ENCODE measurements at regions not wholly inside any gene's neighbourhood (a gene's known extent, or its start where the extent isn't known, plus 50 kb on each side); places are given as distances from the start of the nearest gene placed in this dataset.

DNA sequence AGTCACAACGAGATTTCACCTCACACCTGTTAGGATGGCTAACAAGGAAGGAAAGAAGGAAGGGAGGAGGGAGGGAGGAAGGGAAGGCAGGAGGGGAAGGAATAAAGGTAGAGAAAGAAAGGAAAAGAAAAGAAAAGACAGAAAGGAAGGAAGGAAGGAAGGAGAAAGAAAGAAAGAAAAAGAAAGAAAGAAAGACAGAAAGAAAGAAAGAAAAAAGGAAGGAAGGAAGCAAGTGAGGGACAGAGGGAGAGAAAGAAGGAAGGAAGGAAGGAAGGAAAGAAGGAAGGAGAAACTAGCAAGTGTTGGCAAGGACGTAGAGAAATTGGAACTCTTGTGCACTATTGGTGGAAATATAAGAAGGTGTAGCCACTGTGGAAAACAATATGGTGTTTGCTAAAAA is 52.2 kb downstream of the CCDC185 start:
- no peak for DNase-seq (ENCODE audit: low spot score)

DNA sequence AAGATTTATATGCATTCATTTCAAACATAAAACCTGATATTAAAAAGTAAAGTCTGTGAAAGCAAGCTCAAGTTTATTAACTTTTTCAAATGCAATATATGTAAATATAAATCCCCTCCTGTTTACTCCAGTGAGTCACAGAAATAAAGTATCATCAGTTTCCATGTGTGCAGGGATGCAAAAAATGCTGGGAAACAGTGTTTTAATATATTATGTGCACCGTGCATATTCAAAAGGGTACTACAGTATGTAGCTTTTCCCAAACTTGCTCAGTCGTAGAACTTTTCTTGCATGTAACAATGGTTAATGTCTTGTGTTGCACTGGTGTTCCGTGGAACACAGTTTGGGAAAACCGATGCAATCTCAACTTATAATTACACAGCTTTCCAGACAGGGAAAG is 60.7 kb downstream of the CCDC185 start:
- DNase-seq (ENCODE audit: low spot score), result no peak

DNA sequence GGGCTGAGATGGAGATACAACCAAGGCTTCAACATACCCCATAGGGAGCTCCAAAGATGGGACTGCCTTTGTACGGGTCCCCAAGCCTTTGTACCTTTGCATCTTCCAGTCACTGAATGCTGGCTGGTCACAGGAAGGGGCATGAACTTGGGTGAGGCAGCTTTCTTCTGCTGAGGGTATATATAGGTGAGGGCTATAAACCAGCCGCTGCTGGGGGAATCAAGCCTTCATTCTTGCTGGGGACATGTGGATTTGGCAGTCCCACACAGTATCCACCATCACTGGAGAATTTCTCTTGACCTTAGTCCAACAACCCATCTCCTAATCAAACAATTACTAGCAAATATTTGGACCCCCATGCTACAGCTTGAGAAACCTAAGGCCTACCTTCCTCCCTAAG is 61.7 kb downstream of the CCDC185 start:
- DNase-seq (ENCODE audit: low spot score), result no peak

DNA sequence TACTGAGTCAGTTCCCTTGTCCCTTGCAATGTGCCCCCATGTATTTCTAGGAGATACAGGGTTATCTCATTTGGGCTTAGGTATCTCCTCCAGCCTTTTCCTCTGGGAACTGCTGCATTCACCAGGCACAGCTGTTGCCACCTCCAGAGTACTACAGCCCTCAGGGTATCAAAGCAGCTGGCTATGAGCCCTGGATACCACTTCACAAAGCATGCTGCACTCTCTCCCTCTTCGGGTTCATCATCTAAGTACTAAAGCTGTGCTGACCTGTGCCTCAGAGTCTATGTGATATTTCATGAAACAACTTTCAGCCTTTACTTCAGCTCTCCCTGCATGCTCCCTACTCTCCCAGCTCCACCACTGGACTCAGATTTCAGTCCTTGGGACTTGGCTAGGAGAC is 62.3 kb downstream of the CCDC185 start:
- no peak for DNase-seq (ENCODE audit: low spot score)

DNA sequence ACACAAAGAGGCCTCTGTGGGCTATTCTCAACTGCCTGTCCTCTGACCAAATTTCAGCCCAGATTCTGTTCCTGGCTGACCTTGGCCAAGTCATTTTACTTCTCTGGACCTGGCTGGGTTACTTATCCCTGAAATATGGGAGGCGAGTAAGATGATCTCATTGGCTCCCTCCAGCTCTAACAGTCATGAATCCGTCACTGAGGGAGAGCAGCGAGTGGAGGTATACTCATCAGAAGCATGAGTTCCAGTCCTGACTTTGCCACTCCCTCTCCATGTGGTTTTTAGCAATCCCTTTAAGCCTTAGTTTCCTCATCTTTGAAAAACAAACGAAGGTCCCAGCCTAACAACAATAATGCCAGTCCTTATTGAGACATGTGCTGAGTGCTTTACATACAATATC is 63.5 kb downstream of the CCDC185 start:
- no peak for DNase-seq (ENCODE audit: low spot score)

DNA sequence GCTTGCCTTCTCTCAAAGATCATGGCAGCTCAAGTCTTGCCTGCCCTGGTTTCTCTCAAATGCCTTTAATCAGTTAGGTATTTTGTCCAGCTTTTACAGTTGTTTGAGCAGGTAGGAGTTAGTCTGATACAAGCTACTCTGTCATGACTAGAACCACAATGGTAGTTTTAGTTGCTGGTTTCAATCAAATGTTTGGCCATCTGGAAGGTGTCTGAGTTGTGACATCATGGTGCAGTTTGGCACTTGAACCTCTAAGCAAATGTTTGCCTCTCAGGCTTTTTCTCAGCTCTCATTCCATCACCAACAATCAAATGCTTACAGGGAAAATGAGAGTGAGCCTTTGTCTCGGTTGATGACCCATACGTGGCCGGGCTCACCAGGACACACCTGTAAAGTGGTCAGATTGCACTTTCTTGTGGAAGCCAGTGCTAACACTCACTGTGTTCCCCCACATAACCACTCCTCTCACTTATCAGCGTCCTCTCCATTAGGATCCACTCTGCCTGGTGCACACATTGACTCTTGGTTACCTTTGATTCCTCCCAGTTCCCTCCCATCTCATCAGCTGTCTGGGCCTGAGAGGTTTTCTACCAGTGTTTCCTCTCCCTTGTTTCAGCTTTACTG is 67.5 kb downstream of the CCDC185 start:
- no peak for DNase-seq (ENCODE audit: low spot score)

DNA sequence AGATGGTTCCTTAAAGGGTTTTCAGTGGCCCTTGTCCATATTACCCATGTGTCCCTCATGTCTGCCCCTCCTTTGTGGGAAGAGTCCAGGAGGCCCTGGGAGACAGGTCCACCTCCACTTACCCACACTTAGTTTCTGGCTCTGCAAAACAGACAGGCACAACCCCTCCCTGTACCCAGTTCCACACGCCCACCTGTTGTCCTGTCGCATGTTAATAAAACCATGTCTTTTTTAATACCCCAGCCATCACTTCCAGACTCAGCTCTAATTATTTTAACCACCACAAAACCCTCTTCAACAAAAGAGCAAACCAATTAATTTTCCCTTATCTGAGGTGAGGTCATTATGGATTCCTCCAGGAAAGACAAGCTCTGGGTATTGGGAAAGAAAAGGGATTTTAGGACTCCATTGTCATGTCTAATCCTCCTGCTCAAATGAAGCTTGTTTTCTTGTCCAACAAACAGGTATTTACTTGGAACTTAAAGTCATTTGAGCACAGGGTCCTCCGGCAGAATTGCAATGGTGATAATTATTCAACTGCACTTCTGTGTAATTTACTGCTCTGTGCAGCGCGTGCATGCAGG is 68.9 kb downstream of the CCDC185 start:
- DNase-seq (ENCODE audit: low spot score), result no peak

DNA sequence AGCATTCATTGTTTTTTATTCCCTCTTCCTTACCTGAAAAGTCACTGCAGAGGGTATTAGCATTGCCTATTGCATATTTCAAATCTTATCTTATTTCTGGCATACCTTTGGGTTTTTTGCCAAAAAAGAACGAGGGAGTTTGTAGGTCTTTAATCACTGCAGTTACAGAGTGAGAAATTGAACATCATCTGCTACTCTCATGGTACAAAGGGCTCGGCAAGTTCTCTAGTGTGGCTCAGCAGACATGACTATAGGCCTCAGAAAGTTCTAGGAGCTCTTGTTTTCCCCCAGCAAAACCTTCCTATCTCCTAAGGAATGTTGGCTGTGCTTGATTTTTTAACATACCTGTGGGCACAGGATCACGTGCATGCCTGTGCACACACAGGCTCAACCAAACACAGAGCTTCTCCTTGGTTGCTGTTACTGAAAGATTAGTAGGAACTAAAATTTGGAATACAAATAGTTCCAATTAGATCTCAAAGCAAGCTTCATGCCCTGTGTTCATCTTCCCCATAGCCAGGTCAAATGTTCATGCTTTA is 69.7 kb downstream of the CCDC185 start:
- no peak for DNase-seq (ENCODE audit: low spot score)

DNA sequence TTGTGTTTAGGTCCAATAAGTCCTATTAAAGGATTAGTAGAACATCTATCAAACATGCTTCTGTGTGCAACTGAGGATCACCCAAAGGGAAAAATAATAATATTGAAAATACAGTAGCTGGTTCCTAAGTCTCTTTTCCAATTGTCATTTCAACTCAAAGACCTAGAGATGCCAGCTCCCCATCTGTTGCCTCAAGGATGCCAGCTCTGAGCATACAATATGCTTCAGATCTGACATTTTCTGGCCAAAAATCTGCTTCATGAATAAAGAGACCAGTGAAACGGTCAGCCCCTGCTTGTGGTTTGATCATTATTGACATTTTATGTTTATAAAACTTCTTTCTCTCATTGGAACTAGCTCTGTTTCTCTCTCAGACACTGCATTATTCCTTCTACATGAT is 72.9 kb downstream of the CCDC185 start:
- DNase-seq (ENCODE audit: low spot score), result no peak

DNA sequence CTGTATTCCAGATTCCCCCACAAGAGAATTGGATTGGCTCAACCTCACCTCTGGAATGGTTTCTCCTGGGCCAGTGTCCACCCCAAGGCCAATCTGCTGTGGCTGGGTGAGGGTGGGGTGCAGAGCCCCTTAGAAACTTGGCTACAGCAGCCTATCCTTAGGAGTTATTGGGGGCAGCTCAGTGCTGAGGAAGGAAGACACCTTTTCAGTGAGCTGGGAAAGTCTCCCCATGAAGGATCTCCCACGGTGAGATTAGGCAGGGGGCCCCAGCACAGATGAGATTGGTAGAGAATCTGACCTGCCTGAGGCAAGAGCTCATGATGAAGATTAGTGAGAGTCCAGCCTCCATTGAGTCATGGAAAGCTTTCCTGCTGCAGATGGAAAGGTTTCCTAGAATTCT is 78.4 kb downstream of the CCDC185 start:
- no peak for DNase-seq (ENCODE audit: low spot score)

DNA sequence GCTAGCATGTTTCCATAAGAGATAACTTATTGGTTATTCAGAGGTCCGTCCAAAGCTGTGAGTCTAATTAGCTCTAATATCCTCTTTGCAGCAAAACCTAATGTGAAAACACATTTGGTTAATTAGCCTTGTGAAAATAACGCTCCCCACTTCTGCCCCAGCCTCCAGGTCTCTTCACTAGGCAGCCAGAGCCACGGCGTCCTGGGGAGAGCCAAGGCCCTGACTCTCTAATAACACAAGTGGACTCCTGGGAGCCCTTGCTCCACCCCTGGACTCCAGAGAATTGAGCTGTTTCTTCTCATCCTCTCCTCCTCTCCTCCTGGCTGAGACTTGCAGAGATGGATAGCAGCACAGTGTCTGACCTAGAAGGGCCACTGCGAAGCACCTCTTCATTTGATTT is 78.8 kb downstream of the CCDC185 start:
- DNase-seq (ENCODE audit: low spot score), result no peak

DNA sequence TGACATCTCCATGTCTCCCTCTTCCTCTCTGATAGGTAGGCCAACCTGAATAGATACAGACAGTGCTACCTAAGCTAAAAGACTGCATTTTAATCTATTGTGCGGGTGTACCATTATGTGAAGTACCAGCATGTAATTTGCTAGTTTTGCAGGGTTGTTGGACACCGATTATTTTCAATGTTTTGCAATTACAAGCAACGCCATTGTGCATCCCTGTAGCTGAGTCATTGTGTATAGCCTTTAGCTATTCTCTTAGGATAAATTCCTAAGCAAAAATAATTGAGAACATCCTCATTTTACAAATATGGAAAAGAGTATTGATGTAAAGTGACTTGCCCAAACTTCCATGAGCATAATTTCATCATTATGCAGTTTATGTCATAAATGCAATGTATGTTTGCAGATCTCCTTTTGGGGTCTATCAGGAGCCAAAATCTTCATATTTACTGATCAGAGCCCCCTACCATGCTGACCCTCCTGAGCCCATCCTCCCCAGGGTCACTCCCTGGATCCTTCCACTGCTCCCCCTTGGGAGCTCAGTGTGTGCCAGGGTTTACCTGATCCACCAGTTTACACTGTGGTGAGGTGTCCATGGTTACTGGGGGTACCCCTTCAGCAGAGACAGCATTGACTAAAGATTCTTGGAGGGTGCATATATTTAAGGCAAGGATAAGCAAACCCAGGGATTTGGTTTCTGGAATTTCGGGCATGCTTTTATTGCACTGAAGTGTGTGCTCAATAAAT is 80.6 kb downstream of the CCDC185 start:
- no peak for DNase-seq (ENCODE audit: low spot score)

DNA sequence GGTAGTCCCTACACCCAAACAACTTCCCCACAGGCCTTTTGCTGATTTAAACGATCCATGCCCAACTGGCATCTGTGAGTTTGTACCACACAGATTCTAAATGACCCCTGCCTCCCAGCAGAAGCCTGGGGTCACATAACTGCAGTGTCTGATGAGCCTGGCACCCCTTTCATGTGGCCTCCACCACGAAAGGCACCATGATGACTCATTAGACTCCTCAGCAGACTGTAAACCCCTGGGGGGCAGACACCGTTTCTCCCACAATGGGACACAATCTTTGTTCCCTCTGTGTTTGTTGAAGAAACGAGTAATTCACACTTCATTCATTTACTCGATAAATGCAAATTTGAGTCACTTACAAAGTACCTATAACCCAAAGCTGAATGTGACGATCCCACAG is 81.6 kb downstream of the CCDC185 start:
- DNase-seq (ENCODE audit: low spot score), result no peak

DNA sequence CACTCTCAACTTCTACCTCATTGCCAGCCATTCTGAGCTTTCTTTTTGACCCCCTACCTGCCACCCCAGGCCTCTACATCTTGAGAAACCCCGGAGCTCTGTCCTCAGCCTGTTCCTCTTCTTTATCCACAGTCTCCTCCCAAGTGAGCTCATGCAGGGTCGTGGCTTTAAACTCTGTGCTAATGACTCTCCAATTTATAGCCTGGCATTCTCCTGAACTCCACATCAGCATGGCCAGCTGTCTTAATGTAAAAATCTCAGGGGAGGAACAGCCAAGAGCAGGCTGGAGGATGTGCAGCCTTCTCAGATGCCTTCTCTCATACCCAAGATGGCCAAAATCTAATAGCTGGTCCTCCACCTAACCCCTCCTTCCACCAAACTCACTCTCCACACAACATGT is 84.2 kb downstream of the CCDC185 start:
- no peak for DNase-seq (ENCODE audit: low spot score)

DNA sequence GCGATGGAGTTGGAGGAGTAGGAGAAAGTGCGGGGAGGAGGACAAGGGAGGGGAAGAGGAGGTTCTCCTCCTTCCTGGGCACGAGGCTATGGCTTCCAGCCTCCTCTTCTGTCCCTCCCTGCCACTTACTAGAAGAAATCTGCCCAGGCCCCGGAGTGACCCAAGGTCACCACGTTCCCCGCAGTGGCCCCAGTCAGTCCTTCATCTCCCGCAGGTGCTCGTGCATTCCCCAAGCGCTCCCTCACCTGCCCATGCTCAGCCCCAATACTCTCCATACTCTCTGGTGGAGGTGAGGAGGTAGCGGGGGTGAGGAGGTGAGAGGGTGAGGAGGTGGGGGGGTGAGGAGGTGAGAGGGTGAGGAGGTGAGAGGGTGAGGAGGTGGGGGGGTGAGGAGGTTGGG is 85.4 kb downstream of the CCDC185 start:
- no peak for DNase-seq (ENCODE audit: low spot score)

DNA sequence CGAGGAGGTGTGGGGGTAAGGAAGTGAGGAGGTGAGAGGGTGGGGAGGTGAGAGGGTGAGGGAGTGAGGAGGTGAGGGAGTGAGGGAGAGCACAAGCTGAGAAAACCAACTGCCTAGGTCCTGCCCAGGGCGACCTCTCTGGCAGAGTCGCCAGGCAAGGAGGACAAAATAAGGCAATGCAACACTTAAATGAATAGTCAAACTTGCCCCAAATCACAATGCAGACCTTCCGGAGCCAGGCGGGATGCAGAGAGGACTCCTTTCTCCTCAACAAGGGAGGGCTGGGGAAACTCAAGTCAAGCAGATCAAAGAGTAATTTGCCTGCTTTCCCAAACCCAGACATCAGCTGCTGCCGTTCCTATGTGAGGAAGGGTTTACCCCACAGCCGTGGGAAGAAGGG is 86.0 kb downstream of the CCDC185 start:
- DNase-seq (ENCODE audit: low spot score), result no peak

DNA sequence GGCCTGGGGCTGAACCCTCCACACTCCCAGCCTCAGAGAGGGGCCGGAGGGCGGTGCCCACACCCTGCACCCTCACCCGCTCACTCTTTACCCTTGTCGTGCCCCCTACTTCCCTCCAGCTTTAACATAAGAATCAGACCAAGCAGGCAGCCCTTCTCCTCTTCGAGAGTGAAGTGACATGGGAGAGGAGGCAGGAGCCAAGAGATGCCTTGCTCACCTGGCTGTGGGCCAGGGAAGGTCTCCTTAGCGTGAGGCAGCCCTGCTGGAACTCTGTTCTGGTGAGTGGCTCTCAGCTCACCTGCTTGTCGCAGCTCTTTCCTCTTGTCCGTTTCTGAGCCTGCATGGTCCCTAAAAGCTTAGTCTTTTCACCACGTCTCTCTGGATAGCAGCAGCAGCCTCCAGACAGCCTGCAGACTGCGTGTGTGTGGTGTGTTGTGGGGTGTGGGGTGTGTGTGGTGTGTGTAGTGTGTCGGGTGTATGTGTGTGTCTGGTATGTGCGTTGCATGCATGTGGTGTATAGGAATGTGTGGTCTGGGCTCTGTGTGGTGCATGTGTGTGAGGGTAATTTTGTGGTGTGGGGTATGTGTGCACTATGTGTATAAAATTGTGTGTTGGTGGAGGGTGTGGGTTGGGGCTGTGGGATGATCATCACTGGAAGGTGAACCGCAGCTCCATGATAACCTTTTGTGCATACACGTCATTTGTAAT is 86.7 kb downstream of the CCDC185 start:
- no peak for DNase-seq (ENCODE audit: low spot score)

DNA sequence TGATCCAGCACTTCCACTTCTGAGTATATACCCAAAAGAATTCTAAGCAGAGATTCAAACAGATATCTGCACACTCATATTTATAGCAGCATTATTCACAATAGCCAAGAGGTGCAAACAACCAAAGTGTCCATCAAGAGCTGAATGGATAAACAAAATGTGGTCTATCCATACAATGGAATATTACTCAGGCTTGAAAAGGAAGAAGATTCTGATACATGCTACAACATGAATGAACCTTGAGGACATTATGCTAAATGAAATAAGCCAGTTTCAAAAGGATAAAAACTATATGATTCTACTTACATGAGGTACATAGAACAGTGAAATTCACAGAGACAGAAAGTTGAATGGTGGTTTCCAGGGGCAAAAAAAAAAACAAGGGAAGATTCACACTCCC is 88.9 kb downstream of the CCDC185 start:
- DNase-seq (ENCODE audit: low spot score), result no peak

DNA sequence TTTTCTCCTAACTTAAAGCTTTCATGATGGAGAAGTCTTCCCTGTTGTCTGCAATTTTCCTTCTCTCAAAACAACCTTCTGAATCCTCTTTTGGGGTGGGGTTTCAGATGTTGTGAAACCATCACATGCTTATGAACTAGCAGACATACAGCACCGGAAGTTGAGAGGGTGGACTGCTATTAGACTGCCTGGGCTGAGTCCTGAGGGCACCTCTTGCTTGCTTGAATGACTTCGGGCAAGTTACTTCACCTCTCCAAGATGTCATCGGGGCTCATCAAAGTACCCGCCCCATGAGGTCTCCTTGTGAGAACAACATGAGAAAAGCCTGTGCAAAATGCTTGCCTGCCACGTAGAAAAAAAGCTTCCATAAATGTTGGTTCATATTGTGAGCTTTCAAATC is 89.6 kb downstream of the CCDC185 start:
- DNase-seq (ENCODE audit: low spot score), result peak; percentile 14

DNA sequence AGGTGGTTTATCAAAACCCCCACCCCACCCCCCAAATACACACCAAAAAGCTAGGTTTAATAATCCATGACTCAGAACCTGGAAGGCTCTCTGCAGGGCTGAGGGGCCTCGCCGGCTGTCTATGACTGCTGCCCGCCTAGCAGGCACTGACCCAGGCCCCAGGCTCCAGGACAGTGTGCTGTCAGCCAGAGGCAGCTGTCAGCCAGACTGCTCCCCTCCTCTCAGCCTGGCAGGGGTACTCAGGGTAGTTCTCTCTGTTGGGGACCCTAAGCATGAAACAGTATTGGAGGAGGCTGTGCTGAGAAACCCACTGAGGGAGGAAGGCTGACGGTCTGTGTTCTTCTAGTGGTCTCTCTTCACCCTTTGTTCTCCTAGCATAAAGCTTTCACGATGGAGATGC is 90.3 kb downstream of the CCDC185 start:
- DNase-seq (ENCODE audit: low spot score), result no peak

DNA sequence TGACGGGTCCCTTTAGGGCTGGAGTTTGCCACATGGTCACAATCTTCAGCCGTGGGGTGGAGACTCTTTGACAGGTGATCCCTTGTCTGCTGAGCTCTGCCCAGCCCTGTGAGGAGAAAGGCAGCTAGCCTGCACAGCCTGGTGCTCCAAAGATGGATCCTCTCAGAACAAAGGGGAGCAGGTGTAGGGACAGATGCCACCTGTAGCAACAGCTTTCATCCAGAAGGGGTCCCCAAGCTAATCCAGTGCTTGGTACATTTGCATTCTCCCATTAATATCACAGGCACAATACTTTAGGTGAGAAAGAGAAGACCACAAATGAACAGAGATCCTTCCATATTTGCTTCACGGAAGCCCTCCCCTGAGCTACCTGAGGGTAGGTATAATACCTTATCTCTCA is 93.2 kb downstream of the CCDC185 start:
- no peak for DNase-seq (ENCODE audit: low spot score)

All from A172 (cell line).